K562 (cell line): ENCODE measurements at regions not wholly inside any gene's neighbourhood (a gene's known extent, or its start where the extent isn't known, plus 50 kb on each side); places are given as distances from the start of the nearest gene placed in this dataset.

Source experiments
- ATAC-seq: fragments of 200-7000 bp; cut with Tn5 transposase; 3 replicates; pipeline ENCODE4 v1.9.1; 2020; ENCODE audit warnings: moderate library complexity
- BruUV-seq: library from RNA; stranded (reverse); fragments of 400-500 nt; replicated peaks from 2 replicates; lab custom pipeline; 2021; lab: Mats Ljungman, UMichigan
- CTCF ChIA-PET: fragments of 300-600 bp; formaldehyde crosslinking; extraction: SDS; loops from one replicate; lab custom pipeline; 2021; ENCODE audit warnings: low intra/inter-chr PET ratio; lab: Yijun Ruan, JAX
- POLR2A ChIA-PET: fragments of 300-600, 350-650 bp; sonication (Branson Sonifier 250); formaldehyde crosslinking; extraction: SDS; loops from one replicate; lab custom pipeline; 2021; ENCODE audit warnings: antibody characterized with exemption, inconsistent platforms; lab: Yijun Ruan, JAX
- DNase-seq, 4 experiments: peaks; one replicate each; pipeline versions ENCODE4 v3.0.0 to v3.0.0-alpha.2; 2011 to 2018; ENCODE audit warnings: low spot score in 3 of 4, mixed read lengths in 3 of 4; ENCODE audit errors: extremely low read depth in 1 of 4
- FAIRE-seq: peaks from 2 replicates; lab custom pipeline; 2011; peaks lifted over from hg19 to GRCh38; lab: Jason Lieb, UNC
- H2AFZ ChIP-seq: 2 replicates; pipeline ENCODE4 v1.6.0; 2011; ENCODE audit warnings: low read depth, low read length, control low read depth, inconsistent platforms
- H3K27ac ChIP-seq: fragments of 200-600 bp; 3 replicates; pipeline ENCODE4 v1.8.0; 2011; ENCODE audit warnings: low read depth, mild to moderate bottlenecking, control low read depth, inconsistent platforms, low read length, moderate library complexity, mixed read lengths; ENCODE audit errors: extremely low read depth
- H3K27me3 ChIP-seq, 2 experiments: fragments of 300-600 bp in 1 of 2; 2 replicates in 1 of 2; 3 replicates in 1 of 2; pipeline versions ENCODE4 v1.6.0 to v1.8.0; 2011; ENCODE audit warnings: inconsistent platforms in 2 of 2, low read length in 2 of 2, mild to moderate bottlenecking in 1 of 2, mixed read lengths in 1 of 2, moderate library complexity in 1 of 2; ENCODE audit not compliant: control insufficient read depth in 2 of 2, insufficient read depth in 2 of 2
- H3K36me3 ChIP-seq: fragments of 300-600 bp; 3 replicates; pipeline ENCODE4 v1.8.0; 2011; ENCODE audit warnings: mild to moderate bottlenecking, low read length, inconsistent platforms; ENCODE audit not compliant: control insufficient read depth, insufficient read depth
- H3K4me1 ChIP-seq, 2 experiments: fragments of 200-600 bp in 1 of 2; replicated peaks in 1 of 2; 2 replicates in 1 of 2; 3 replicates in 1 of 2; pipeline versions ENCODE4 v1.5.1 to v1.8.0; 2011; ENCODE audit warnings: inconsistent platforms in 2 of 2, low read length in 2 of 2, mild to moderate bottlenecking in 1 of 2, mixed read lengths in 1 of 2, moderate library complexity in 1 of 2; ENCODE audit not compliant: control insufficient read depth in 2 of 2, insufficient read depth in 2 of 2
- H3K4me2 ChIP-seq: 2 replicates; pipeline ENCODE4 v1.6.1; 2011; ENCODE audit warnings: low read length, control low read depth, inconsistent platforms, mixed read lengths; ENCODE audit not compliant: insufficient read depth
- H3K4me3 ChIP-seq: fragments of 200-600 bp; sonication (generic), shearing (Covaris generic); 2 replicates; pipeline ENCODE4 v1.5.1; 2016; ENCODE audit warnings: control low read depth, inconsistent platforms
- H3K79me2 ChIP-seq: fragments of 200-600 bp; 3 replicates; pipeline ENCODE4 v1.8.0; 2011; ENCODE audit warnings: low read length, inconsistent platforms; ENCODE audit not compliant: control insufficient read depth, insufficient read depth
- H3K9ac ChIP-seq, 2 experiments: 2 replicates each; pipeline versions ENCODE4 v1.6.0 to v1.6.1; 2011; ENCODE audit warnings: low read depth in 2 of 2, low read length in 2 of 2, control low read depth in 1 of 2, inconsistent platforms in 1 of 2, mild to moderate bottlenecking in 1 of 2, mixed read lengths in 1 of 2; ENCODE audit not compliant: insufficient read depth in 1 of 2
- H3K9me1 ChIP-seq: one replicate; pipeline ENCODE4 v1.6.0; 2011; ENCODE audit warnings: inconsistent platforms, mild to moderate bottlenecking, low read length, moderate library complexity; ENCODE audit not compliant: control insufficient read depth, insufficient read depth
- H3K9me3 ChIP-seq: replicated peaks from 2 replicates; pipeline ENCODE4 v1.5.1; 2011; ENCODE audit warnings: low read depth, low read length, inconsistent platforms; ENCODE audit not compliant: control insufficient read depth, insufficient read depth
- H4K20me1 ChIP-seq: replicated peaks from 2 replicates; pipeline ENCODE4 v1.6.1; 2011; ENCODE audit warnings: low read length, inconsistent platforms, mixed read lengths; ENCODE audit not compliant: control insufficient read depth, insufficient read depth
- ADNP ChIP-seq: fragments of 200-800 bp; sonication (Bioruptor generic); IDR thresholded peaks from 2 replicates; pipeline ENCODE4 v1.6.1; 2016; ENCODE audit warnings: missing genetic modification characterization, missing compliant biosample characterization
- CHCHD3 ChIP-seq: fragments of 250-450 bp; sonication (Bioruptor Pico); IDR thresholded peaks from 2 replicates; pipeline ENCODE4 v2.1.2; 2022; ENCODE audit warnings: mild to moderate bottlenecking
- CREBBP ChIP-seq: IDR thresholded peaks from one replicate; pipeline ENCODE4 v1.6.1; 2012; ENCODE audit warnings: low read depth, mild to moderate bottlenecking, control low read depth, inconsistent platforms, low read length
- GTF2E2 ChIP-seq: fragments of 200-800 bp; sonication (Bioruptor generic); IDR thresholded peaks from 2 replicates; pipeline ENCODE4 v1.6.1; 2016; ENCODE audit warnings: missing genetic modification characterization, missing compliant biosample characterization
- HNRNPH1 ChIP-seq: fragments of 200-400 bp; formaldehyde crosslinking; optimal IDR thresholded peaks from 2 replicates; pipeline ENCODE3; 2017; ENCODE audit warnings: low read depth, mild to moderate bottlenecking, low read length, moderate library complexity
- HOXB6 ChIP-seq: fragments of 250-450 bp; sonication (Bioruptor Pico); IDR thresholded peaks from 2 replicates; pipeline ENCODE4 v1.5.1; 2022; ENCODE audit warnings: mild to moderate bottlenecking, borderline replicate concordance
- IFI16 ChIP-seq: fragments of 250-450 bp; sonication (Bioruptor Pico); IDR thresholded peaks from 2 replicates; pipeline ENCODE4 v2.1.2; 2022; ENCODE audit warnings: mild to moderate bottlenecking, inconsistent platforms
- NEUROD1 ChIP-seq: fragments of 150-350 bp; IDR thresholded peaks from 2 replicates; pipeline ENCODE4 v1.6.1; 2014; ENCODE audit warnings: borderline replicate concordance, low read length, low read depth; ENCODE audit not compliant: partially characterized antibody
- PTTG1 ChIP-seq: fragments of 450-650 bp; IDR thresholded peaks from 2 replicates; pipeline ENCODE4 v1.6.1; 2016; ENCODE audit warnings: low read depth, mild to moderate bottlenecking, missing genetic modification characterization, missing compliant biosample characterization
- RFX7 ChIP-seq: fragments of 250-450 bp; sonication (Bioruptor Pico); IDR thresholded peaks from 2 replicates; pipeline ENCODE4 v1.5.1; 2021; ENCODE audit warnings: mild to moderate bottlenecking
- SMARCB1 ChIP-seq: IDR thresholded peaks from 2 replicates; pipeline ENCODE4 v1.6.1; 2011; ENCODE audit warnings: improper control_type of control experiment, low read depth; ENCODE audit not compliant: insufficient read length
- XRCC5 ChIP-seq: fragments of 200-400 bp; formaldehyde crosslinking; IDR thresholded peaks from 2 replicates; pipeline ENCODE4 v1.6.1; 2017; ENCODE audit warnings: low read depth, mild to moderate bottlenecking, low read length
- ZBTB1 ChIP-seq: sonication (generic); formaldehyde crosslinking; IDR thresholded peaks from 2 replicates; pipeline ENCODE4 v1.8.1; 2023; ENCODE audit warnings: missing genetic modification reagents, low read depth, mild to moderate bottlenecking, borderline replicate concordance
- ZNF77 ChIP-seq: fragments of 250-450 bp; sonication (Bioruptor Pico); IDR thresholded peaks from 2 replicates; pipeline ENCODE4 v1.5.0; 2020
- WGBS: fragments of 100-300 bp; shearing (Covaris generic); methylation state at CpG from one replicate; pipeline ENCODE4 v1.1.6; 2016; ENCODE audit warnings: low coverage, mixed read lengths; ENCODE audit not compliant: insufficient coverage; ENCODE audit errors: missing lambda C conversion rate; 5-methylcytosine and 5-hydroxymethylcytosine counted together
- in situ Hi-C: fragments of 300-500 bp; cut with MboI; formaldehyde crosslinking; loops from 4 replicates; pipeline ENCODE4 v1.15.0; 2018; ENCODE audit warnings: inconsistent platforms, mixed read lengths
- intact Hi-C: fragments of 100-400 bp; cut with micrococcal nuclease; formaldehyde crosslinking; loops from 2 replicates; pipeline ENCODE4 v1.14.2; 2022
- TF ChIP-seq, protein P1 (sequence below): IDR thresholded peaks from 2 replicates; pipeline ENCODE4 v1.6.1; 2012; ENCODE audit warnings: low read depth, low read length, improper control_type of control experiment, borderline replicate concordance
- TF ChIP-seq, protein P2 (sequence below): fragments of 450-650 bp; formaldehyde crosslinking; IDR thresholded peaks from 2 replicates; pipeline ENCODE4 v1.4.0; 2020; ENCODE audit warnings: mild to moderate bottlenecking
- TF ChIP-seq, protein P3 (sequence below): fragments of 250-450 bp; sonication (Bioruptor Pico); IDR thresholded peaks from 2 replicates; pipeline ENCODE4 v1.4.0; 2020; ENCODE audit warnings: mild to moderate bottlenecking, moderate library complexity

DNA sequence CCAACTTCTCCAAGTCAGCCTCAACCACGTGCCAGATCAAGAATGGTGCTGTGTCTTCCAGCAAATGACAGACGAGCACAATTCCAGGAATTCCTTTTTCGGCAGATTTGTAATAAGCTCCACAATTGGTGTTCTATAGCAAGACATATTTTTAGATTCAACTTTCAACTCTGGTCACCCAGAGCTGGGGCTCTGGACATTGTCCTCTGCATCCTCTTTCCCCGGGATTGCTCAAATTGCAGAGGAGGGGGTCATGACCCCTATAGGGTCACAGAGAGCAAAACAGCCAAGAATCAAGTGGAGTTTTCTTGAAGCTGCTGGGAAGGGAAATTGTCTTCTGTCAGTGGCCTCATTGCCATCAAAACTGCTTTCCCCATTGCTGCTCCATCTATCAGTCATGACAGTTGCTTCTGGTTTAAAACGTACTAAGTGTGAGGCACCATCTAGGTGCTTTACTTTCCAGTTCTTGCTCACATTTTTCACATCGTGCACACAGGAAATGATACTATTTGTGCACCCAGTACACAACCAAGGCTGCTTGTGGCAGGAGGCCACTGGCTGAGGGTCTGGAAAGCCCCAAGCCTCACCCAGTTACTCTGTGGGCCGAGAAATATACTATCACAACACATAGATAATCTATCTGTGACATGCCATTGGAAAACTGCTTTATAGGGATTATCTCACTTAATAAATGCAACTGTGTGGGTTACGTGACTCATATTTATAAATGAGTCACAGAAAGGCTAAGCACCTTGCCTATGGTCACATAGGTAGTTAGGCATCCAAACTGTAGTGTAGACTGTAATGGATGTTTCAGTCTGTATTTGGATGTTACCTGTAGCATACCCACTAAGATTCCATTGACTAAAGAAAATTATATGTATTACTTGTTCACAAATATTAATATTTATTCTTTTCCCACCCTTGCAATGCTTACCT, 91.7 kb upstream of the PHOX2B start:
- Histone ChIP-seq H3K9ac (no peak overlapping the region), H3K9me3 (no peaks in the 10 kb centered on the region), H2AFZ (no peak overlapping the region), H3K4me2 (no peak overlapping the region), H3K79me2 (no peaks in the 10 kb centered on the region), H4K20me1 (no peaks in the 10 kb centered on the region), H3K4me3 (no peak overlapping the region), H3K36me3 (no peaks in the 10 kb centered on the region), H3K9me1 (no peaks in the 10 kb centered on the region), H3K27ac (no peak overlapping the region), H3K4me1 (no peaks in the 10 kb centered on the region), H3K27me3 (no peaks in the 10 kb centered on the region; a peak in 1 of 5 replicates)
- intact Hi-C loops = no loop called here
- CTCF ChIA-PET = no interaction called here
- BruUV-seq = no TSS peak
- POLR2A ChIA-PET = no interaction called here
- DNase-seq (no peak), ATAC-seq (no peak), FAIRE-seq (no peak)
- TF ChIP-seq GTF2E2 (tag) (no peak), RFX7 (no peak), HNRNPH1 (no peak), CHCHD3 (CRISPR knock-in tag) (no peak), ZBTB1 (CRISPR knock-in tag) (no peak), CREBBP (no peak), XRCC5 (no peak), SMARCB1 (no peak), NEUROD1 (no peak), ZNF77 (CRISPR knock-in tag) (no peak), PTTG1 (no peak), HOXB6 (CRISPR knock-in tag) (no peak), IFI16 (no peak), ADNP (tag) (no peak)
- TF ChIP-seq, protein P1, sequence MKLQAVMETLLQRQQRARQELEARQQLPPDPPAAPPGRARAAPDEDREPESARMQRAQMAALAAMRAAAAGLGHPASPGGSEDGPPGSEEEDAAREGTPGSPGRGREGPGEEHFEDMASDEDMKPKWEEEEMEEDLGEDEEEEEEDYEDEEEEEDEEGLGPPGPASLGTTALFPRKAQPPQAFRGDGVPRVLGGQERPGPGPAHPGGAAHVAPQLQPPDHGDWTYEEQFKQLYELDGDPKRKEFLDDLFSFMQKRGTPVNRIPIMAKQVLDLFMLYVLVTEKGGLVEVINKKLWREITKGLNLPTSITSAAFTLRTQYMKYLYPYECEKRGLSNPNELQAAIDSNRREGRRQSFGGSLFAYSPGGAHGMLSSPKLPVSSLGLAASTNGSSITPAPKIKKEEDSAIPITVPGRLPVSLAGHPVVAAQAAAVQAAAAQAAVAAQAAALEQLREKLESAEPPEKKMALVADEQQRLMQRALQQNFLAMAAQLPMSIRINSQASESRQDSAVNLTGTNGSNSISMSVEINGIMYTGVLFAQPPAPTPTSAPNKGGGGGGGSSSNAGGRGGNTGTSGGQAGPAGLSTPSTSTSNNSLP = no peak
- TF ChIP-seq, protein P2, sequence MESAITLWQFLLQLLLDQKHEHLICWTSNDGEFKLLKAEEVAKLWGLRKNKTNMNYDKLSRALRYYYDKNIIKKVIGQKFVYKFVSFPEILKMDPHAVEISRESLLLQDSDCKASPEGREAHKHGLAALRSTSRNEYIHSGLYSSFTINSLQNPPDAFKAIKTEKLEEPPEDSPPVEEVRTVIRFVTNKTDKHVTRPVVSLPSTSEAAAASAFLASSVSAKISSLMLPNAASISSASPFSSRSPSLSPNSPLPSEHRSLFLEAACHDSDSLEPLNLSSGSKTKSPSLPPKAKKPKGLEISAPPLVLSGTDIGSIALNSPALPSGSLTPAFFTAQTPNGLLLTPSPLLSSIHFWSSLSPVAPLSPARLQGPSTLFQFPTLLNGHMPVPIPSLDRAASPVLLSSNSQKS (CRISPR knock-in tag) = no peak
- TF ChIP-seq, protein P3, sequence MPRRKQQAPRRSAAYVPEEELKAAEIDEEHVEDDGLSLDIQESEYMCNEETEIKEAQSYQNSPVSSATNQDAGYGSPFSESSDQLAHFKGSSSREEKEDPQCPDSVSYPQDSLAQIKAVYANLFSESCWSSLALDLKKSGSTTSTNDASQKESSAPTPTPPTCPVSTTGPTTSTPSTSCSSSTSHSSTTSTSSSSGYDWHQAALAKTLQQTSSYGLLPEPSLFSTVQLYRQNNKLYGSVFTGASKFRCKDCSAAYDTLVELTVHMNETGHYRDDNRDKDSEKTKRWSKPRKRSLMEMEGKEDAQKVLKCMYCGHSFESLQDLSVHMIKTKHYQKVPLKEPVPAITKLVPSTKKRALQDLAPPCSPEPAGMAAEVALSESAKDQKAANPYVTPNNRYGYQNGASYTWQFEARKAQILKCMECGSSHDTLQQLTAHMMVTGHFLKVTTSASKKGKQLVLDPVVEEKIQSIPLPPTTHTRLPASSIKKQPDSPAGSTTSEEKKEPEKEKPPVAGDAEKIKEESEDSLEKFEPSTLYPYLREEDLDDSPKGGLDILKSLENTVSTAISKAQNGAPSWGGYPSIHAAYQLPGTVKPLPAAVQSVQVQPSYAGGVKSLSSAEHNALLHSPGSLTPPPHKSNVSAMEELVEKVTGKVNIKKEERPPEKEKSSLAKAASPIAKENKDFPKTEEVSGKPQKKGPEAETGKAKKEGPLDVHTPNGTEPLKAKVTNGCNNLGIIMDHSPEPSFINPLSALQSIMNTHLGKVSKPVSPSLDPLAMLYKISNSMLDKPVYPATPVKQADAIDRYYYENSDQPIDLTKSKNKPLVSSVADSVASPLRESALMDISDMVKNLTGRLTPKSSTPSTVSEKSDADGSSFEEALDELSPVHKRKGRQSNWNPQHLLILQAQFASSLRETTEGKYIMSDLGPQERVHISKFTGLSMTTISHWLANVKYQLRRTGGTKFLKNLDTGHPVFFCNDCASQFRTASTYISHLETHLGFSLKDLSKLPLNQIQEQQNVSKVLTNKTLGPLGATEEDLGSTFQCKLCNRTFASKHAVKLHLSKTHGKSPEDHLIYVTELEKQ (CRISPR knock-in tag) = no peak
- in situ Hi-C loops = no loop called here
- WGBS = 2% methylated on average over 8 of the region's 8 CpGs
